ENCODE measurements at regions not wholly inside any gene's neighbourhood (a gene's known extent, or its start where the extent isn't known, plus 50 kb on each side); places are given as distances from the start of the nearest gene placed in this dataset.

GRCh38 chr15:91476861-91477260, 376.6 kb upstream of the SLCO3A1 start (continued):
- TF ChIP-seq EED (IDR thresholded peaks at IDR 0.05; ENCODE audit: low read depth) (no peak), RFX5 (IDR thresholded peaks at IDR 0.05; ENCODE audit: low read depth, low read length) (no peak), PRDM15 (CRISPR knock-in tag; IDR thresholded peaks at IDR 0.05) (no peak)

GRCh38 chr15:91478717-91479191, 374.8 kb upstream of the SLCO3A1 start:
- POLR2A ChIA-PET, result no interaction called here
- H3K4me2 ChIP-seq (ENCODE audit: control insufficient read depth, insufficient read depth), result no peak overlapping the region
- TF ChIP-seq CTCF (IDR thresholded peaks at IDR 0.05 in 2 of 3, conservative IDR thresholded peaks at IDR 0.05 in 1 of 3; ENCODE audit: control insufficient read depth in 2 of 3, extremely low read depth in 1 of 3, insufficient read depth in 1 of 3, low read depth in 3 of 3, low read length in 3 of 3), result no peak
- TF ChIP-seq TAF1 (IDR thresholded peaks at IDR 0.05; ENCODE audit: borderline replicate concordance, low read depth, low read length), result no peak
- TF ChIP-seq ZNF207 (IDR thresholded peaks at IDR 0.05; ENCODE audit: borderline replicate concordance), result no peak
- TF ChIP-seq IRF5 (IDR thresholded peaks at IDR 0.05; ENCODE audit: borderline replicate concordance), result no peak
- no peak for TF ChIP-seq TCF7 (IDR thresholded peaks at IDR 0.05; ENCODE audit: borderline replicate concordance)
- no peak for TF ChIP-seq CEBPB (IDR thresholded peaks at IDR 0.05; ENCODE audit: borderline replicate concordance in 1 of 2, low read depth in 2 of 2, low read length in 2 of 2)
- TF ChIP-seq MAX (IDR thresholded peaks at IDR 0.05; ENCODE audit: low read depth, low read length), result no peak
- TF ChIP-seq STAT1 (conservative IDR thresholded peaks at IDR 0.05), result no peak
- no peak for TF ChIP-seq PAX8 (IDR thresholded peaks at IDR 0.05)
- TF ChIP-seq NFXL1 (IDR thresholded peaks at IDR 0.05; ENCODE audit: borderline replicate concordance), result no peak
- TF ChIP-seq CHD1 (IDR thresholded peaks at IDR 0.05; ENCODE audit: low read depth, low read length), result no peak
- no peak for TF ChIP-seq ASH2L (IDR thresholded peaks at IDR 0.05; ENCODE audit: borderline replicate concordance, low read depth)
- TF ChIP-seq TCF12 (IDR thresholded peaks at IDR 0.05; ENCODE audit: low read depth, low read length), result no peak

More at GRCh38 chr15:91478717-91479191, 374.8 kb upstream of the SLCO3A1 start:
- RAD21 ChIA-PET (ENCODE audit: unreplicated experiment), result no interaction called here
- DNase-seq (ENCODE audit: low read depth, low spot score) (no peak), FAIRE-seq (no peak), ATAC-seq (no peak; the same call in 2 of the 3 replicates)
- Histone ChIP-seq H3K4me3 (no peak overlapping the region), H3K4me1 (ENCODE audit: control insufficient read depth, insufficient read depth, low read length) (no peaks in the 10 kb centered on the region), H3K36me3 (ENCODE audit: control insufficient read depth in 2 of 2, insufficient read depth in 2 of 2, low read length in 1 of 2) (no peaks in the 10 kb centered on the region), H3K9ac (ENCODE audit: control insufficient read depth, insufficient read depth, low read length) (no peak overlapping the region), H2AFZ (ENCODE audit: control insufficient read depth, low read depth, low read length) (no peak overlapping the region), H4K20me1 (ENCODE audit: control insufficient read depth, insufficient read depth) (no peaks in the 10 kb centered on the region), H3K79me2 (ENCODE audit: control insufficient read depth, insufficient read depth, low read length) (no peaks in the 10 kb centered on the region), H3K27ac (ENCODE audit: control insufficient read depth, insufficient read depth) (no peak overlapping the region), H3K9me3 (replicated peaks; ENCODE audit: control insufficient read depth, insufficient read depth, low read length) (no peaks in the 10 kb centered on the region), H3K27me3 (replicated peaks in 1 of 2; ENCODE audit: control insufficient read depth in 2 of 2, insufficient read depth in 2 of 2, low read length in 1 of 2) (no peaks in the 10 kb centered on the region)
- no TSS peak for BruUV-seq (replicated peaks)
- intact Hi-C loops (cut with micrococcal nuclease; ENCODE audit: unreplicated experiment), result no loop called here
- in situ Hi-C loops (cut with MboI), result no loop called here
- WGBS (ENCODE audit: insufficient coverage, insufficient replicate concordance, low lambda C conversion rate, missing lambda C conversion rate), result 7% methylated on average over 6 of the region's 6 CpGs
- SMC1A ChIA-PET (ENCODE audit: uncharacterized antibody, unreplicated experiment), result interaction anchor here (0.7 to 1.2 kb wide), 3 partner anchors 13 to 99 kb away, joined by 3 read pairs; no protein-coding TSS in a partner anchor
- CTCF ChIA-PET, result interaction anchor here (0.7 to 0.8 kb wide), 2 partner anchors 1468 to 1615 kb away, joined by 3 read pairs; no protein-coding TSS in a partner anchor
